GM12878 (cell line): ENCODE measurements at regions not wholly inside any gene's neighbourhood (a gene's known extent, or its start where the extent isn't known, plus 50 kb on each side); places are given as distances from the start of the nearest gene placed in this dataset.

Experiments used
- ATAC-seq: fragments of 200-7000 bp; cut with Tn5 transposase; 3 replicates; pipeline ENCODE4 v1.9.1; 2020; ENCODE audit warnings: mild to moderate bottlenecking, moderate library complexity
- BruUV-seq: library from RNA; stranded (reverse); fragments of 400-500 nt; replicated peaks from 2 replicates; lab custom pipeline; 2021; lab: Mats Ljungman, UMichigan
- CTCF ChIA-PET: fragments of 300-600 bp; sonication (Branson Sonifier 250); formaldehyde crosslinking; extraction: SDS; loops from one replicate; lab custom pipeline; 2021; ENCODE audit warnings: inconsistent platforms; lab: Yijun Ruan, JAX
- POLR2A ChIA-PET: fragments of 350-600 bp; formaldehyde crosslinking; extraction: SDS; loops from one replicate; lab custom pipeline; 2021; ENCODE audit warnings: inconsistent platforms; lab: Charles Lee
- RAD21 ChIA-PET: fragments of 300-600 bp; sonication (Branson Sonifier 250); formaldehyde crosslinking; loops from one replicate; lab custom pipeline; 2023; ENCODE audit warnings: antibody characterized with exemption; ENCODE audit not compliant: unreplicated experiment; lab: Charles Lee
- SMC1A ChIA-PET: fragments of 300-600 bp; sonication (Branson Sonifier 250); formaldehyde crosslinking; loops from one replicate; lab custom pipeline; 2023; ENCODE audit not compliant: unreplicated experiment, uncharacterized antibody; lab: Charles Lee
- DNase-seq: peaks from one replicate; pipeline ENCODE4 v3.0.0-alpha.2; 2011; ENCODE audit warnings: low read depth, low spot score
- FAIRE-seq: peaks from 3 replicates; lab custom pipeline; 2011; peaks lifted over from hg19 to GRCh38; lab: Jason Lieb, UNC
- H2AFZ ChIP-seq: 2 replicates; pipeline ENCODE4 v1.6.0; 2011; ENCODE audit warnings: low read depth, low read length, control low read depth; ENCODE audit not compliant: control insufficient read depth
- H3K27ac ChIP-seq: 2 replicates; pipeline ENCODE4 v1.5.1; 2011; ENCODE audit warnings: control low read depth; ENCODE audit not compliant: control insufficient read depth, insufficient read depth
- H3K27me3 ChIP-seq, 2 experiments: replicated peaks in 1 of 2; 2 replicates each; pipeline versions ENCODE4 v1.6.0 to v1.6.1; 2011; ENCODE audit warnings: low read length in 1 of 2; ENCODE audit not compliant: control insufficient read depth in 2 of 2, insufficient read depth in 2 of 2
- H3K36me3 ChIP-seq, 2 experiments: 2 replicates each; pipeline ENCODE4 v1.5.1; 2011; ENCODE audit warnings: low read length in 1 of 2; ENCODE audit not compliant: control insufficient read depth in 2 of 2, insufficient read depth in 2 of 2
- H3K4me1 ChIP-seq: 2 replicates; pipeline ENCODE4 v1.6.1; 2011; ENCODE audit warnings: mild to moderate bottlenecking, low read length, moderate library complexity, mixed read lengths; ENCODE audit not compliant: control insufficient read depth, insufficient read depth
- H3K4me2 ChIP-seq: 2 replicates; pipeline ENCODE4 v1.6.0; 2011; ENCODE audit warnings: control low read depth; ENCODE audit not compliant: control insufficient read depth, insufficient read depth
- H3K4me3 ChIP-seq: fragments of 200-600 bp; sonication (generic); 2 replicates; pipeline ENCODE4 v1.5.1; 2016
- H3K79me2 ChIP-seq: 2 replicates; pipeline ENCODE4 v1.6.0; 2011; ENCODE audit warnings: low read length; ENCODE audit not compliant: control insufficient read depth, insufficient read depth
- H3K9ac ChIP-seq: 2 replicates; pipeline ENCODE4 v1.8.0; 2011; ENCODE audit warnings: low read length, control low read depth, mixed read lengths; ENCODE audit not compliant: control insufficient read depth, insufficient read depth
- H3K9me3 ChIP-seq: replicated peaks from 3 replicates; pipeline ENCODE4 v1.5.1; 2011; ENCODE audit warnings: mild to moderate bottlenecking, low read length; ENCODE audit not compliant: control insufficient read depth, insufficient read depth
- H4K20me1 ChIP-seq: 2 replicates; pipeline ENCODE4 v1.6.0; 2011; ENCODE audit not compliant: control insufficient read depth, insufficient read depth
- BMI1 ChIP-seq: fragments of 450-650 bp; IDR thresholded peaks from 2 replicates; pipeline ENCODE4 v1.6.1; 2016; ENCODE audit warnings: mild to moderate bottlenecking, moderate library complexity, borderline replicate concordance
- ETV6 ChIP-seq, 2 experiments: fragments of 450-650 bp in 1 of 2; IDR thresholded peaks in 1 of 2; conservative IDR thresholded peaks in 1 of 2; 2 replicates each; pipeline ENCODE4 v1.6.1; 2014; ENCODE audit warnings: antibody characterized with exemption in 1 of 2, borderline replicate concordance in 1 of 2, low read depth in 1 of 2, mild to moderate bottlenecking in 1 of 2, moderate library complexity in 1 of 2
- FOXM1 ChIP-seq: IDR thresholded peaks from 2 replicates; pipeline ENCODE4 v1.6.1; 2012; ENCODE audit warnings: low read depth, mild to moderate bottlenecking, inconsistent platforms, low read length, moderate library complexity
- HDAC2 ChIP-seq: fragments of 200-600 bp; sonication (generic); IDR thresholded peaks from 2 replicates; pipeline ENCODE4 v1.6.1; 2017
- HDGF ChIP-seq: fragments of 450-650 bp; IDR thresholded peaks from 2 replicates; pipeline ENCODE4 v1.6.1; 2016; ENCODE audit warnings: antibody characterized with exemption
- JUND ChIP-seq: IDR thresholded peaks from 2 replicates; pipeline ENCODE4 v1.6.1; 2012; ENCODE audit warnings: low read depth, mild to moderate bottlenecking, low read length, improper control_type of control experiment, moderate library complexity
- MTA2 ChIP-seq: fragments of 450-650 bp; IDR thresholded peaks from 2 replicates; pipeline ENCODE4 v1.6.1; 2016; ENCODE audit warnings: low read depth, mild to moderate bottlenecking, moderate library complexity
- NFIC ChIP-seq: IDR thresholded peaks from 2 replicates; pipeline ENCODE4 v1.6.1; 2012; ENCODE audit warnings: low read depth, mild to moderate bottlenecking, inconsistent platforms, low read length, moderate library complexity
- NFXL1 ChIP-seq: fragments of 450-650 bp; IDR thresholded peaks from 2 replicates; pipeline ENCODE4 v1.6.1; 2017; ENCODE audit warnings: antibody characterized with exemption, mild to moderate bottlenecking, borderline replicate concordance
- NR2C2 ChIP-seq: IDR thresholded peaks from 2 replicates; pipeline ENCODE4 v1.6.1; 2011; ENCODE audit warnings: borderline replicate concordance, low read depth; ENCODE audit not compliant: control insufficient read depth, insufficient read length
- POLR2A ChIP-seq: IDR thresholded peaks from 2 replicates; pipeline ENCODE4 v1.6.1; 2011; ENCODE audit warnings: low read depth, mild to moderate bottlenecking, low read length
- POLR2AphosphoS2 ChIP-seq: IDR thresholded peaks from 2 replicates; pipeline ENCODE4 v1.6.1; 2011; ENCODE audit warnings: low read depth, mild to moderate bottlenecking, low read length, improper control_type of control experiment, moderate library complexity
- RCOR1 ChIP-seq: conservative IDR thresholded peaks from 2 replicates; pipeline ENCODE4 v1.6.1; 2012; ENCODE audit warnings: low read depth, low read length, improper control_type of control experiment
- SP1 ChIP-seq: IDR thresholded peaks from one replicate; pipeline ENCODE4 v1.6.1; 2011; ENCODE audit warnings: low read depth, low read length
- TBL1XR1 ChIP-seq: IDR thresholded peaks from 2 replicates; pipeline ENCODE4 v1.6.1; 2012; ENCODE audit warnings: low read depth, low read length, improper control_type of control experiment
- TCF3 ChIP-seq: IDR thresholded peaks from 2 replicates; pipeline ENCODE4 v1.6.1; 2012; ENCODE audit warnings: low read depth, mild to moderate bottlenecking, low read length, borderline replicate concordance; ENCODE audit not compliant: insufficient read depth
- ZNF207 ChIP-seq: fragments of 450-650 bp; IDR thresholded peaks from 2 replicates; pipeline ENCODE4 v1.6.1; 2014; ENCODE audit warnings: antibody characterized with exemption, mild to moderate bottlenecking, borderline replicate concordance
- ZNF384 ChIP-seq: IDR thresholded peaks from 2 replicates; pipeline ENCODE4 v1.6.1; 2012; ENCODE audit warnings: low read depth, mild to moderate bottlenecking, low read length, improper control_type of control experiment, borderline replicate concordance
- ZNF687 ChIP-seq: fragments of 450-650 bp; IDR thresholded peaks from 2 replicates; pipeline ENCODE4 v1.6.1; 2017; ENCODE audit warnings: mild to moderate bottlenecking, moderate library complexity
- ZZZ3 ChIP-seq: IDR thresholded peaks from 2 replicates; pipeline ENCODE4 v1.6.1; 2011; ENCODE audit warnings: low read depth; ENCODE audit not compliant: control insufficient read depth, insufficient read length
- WGBS: methylation state at CpG from one replicate; pipeline ENCODE4 v1.1.6; 2016; ENCODE audit warnings: low lambda C conversion rate; ENCODE audit not compliant: insufficient replicate concordance, insufficient coverage; ENCODE audit errors: missing lambda C conversion rate; 5-methylcytosine and 5-hydroxymethylcytosine counted together
- in situ Hi-C: fragments of 300-500 bp; cut with MboI; formaldehyde crosslinking; loops from 9 replicates; pipeline ENCODE4 v1.14.3; 2018; ENCODE audit warnings: mixed read lengths
- intact Hi-C: fragments of 100-400 bp; cut with micrococcal nuclease; formaldehyde crosslinking; loops from one replicate; pipeline ENCODE4 v1.14.2; 2022; ENCODE audit not compliant: unreplicated experiment

DNA sequence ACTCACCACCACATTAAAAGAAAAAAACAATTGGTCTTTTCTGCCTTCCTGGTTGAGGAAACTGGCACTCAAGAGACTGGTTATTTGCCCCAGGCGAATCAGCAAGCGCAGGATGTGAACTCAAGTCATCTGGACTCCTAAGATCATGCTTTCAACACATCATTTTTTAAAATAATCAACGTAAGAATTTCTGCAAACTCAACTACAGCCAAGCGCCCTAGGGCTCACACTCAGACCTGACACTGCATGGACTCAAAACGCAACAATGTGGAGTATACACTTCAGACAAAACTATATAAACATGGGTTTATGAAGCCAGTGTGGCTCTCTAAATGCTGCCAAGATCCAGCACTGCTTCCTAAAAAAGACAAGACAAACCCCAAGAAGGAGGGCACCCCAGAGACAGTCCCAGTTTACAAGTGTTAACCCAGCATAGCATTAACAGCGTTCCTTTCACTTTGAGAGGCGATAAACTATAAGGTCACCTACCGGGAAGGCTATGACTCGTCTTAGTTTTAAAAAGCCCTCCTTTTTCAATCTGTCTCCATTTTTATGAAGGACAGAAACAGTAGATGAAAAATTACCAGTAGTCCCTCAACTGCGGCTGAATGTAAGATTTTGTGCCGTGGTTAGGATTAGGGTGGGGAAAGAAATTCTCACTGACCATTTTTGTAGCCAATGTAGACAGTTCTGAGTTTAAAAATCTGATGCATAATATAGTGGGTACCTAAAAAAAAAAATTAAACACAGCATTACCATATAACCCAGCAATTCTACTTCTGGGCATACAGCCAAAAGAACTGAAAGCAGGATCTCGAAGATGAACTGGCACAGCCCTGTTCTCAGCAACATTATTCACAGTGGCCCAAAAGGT lies 54.8 kb downstream of the SIPA1L2 start:
- no TSS peak for BruUV-seq
- no peaks in the 10 kb centered on the region for H3K4me1 ChIP-seq
- H3K9ac ChIP-seq: no peak overlapping the region
- H3K4me2 ChIP-seq: no peak overlapping the region
- no peaks in the 10 kb centered on the region for H3K79me2 ChIP-seq
- SMC1A ChIA-PET: no interaction called here
- no peak overlapping the region for H3K4me3 ChIP-seq
- no peak for TF ChIP-seq ZNF687
- no peak for TF ChIP-seq NFXL1
- no peak for TF ChIP-seq NFIC
- TF ChIP-seq HDGF: no peak
- TF ChIP-seq ETV6 (conservative IDR thresholded peaks at IDR 0.05 in 1 of 2, IDR thresholded peaks at IDR 0.05 in 1 of 2; ENCODE audit: borderline replicate concordance in 1 of 2, low read depth in 1 of 2): no peak
- no peak for TF ChIP-seq SP1
- no peak for TF ChIP-seq JUND
- no peak for TF ChIP-seq BMI1
- TF ChIP-seq FOXM1: no peak
- no peak for TF ChIP-seq POLR2A
- TF ChIP-seq NR2C2: no peak
- no peak for TF ChIP-seq TBL1XR1
- no peak for TF ChIP-seq HDAC2
- no peak for TF ChIP-seq TCF3
- no peak for TF ChIP-seq ZNF207
- no peak for TF ChIP-seq POLR2AphosphoS2
- TF ChIP-seq MTA2: no peak
- TF ChIP-seq ZNF384: no peak
- TF ChIP-seq ZZZ3: no peak
- TF ChIP-seq RCOR1: no peak
- no peak overlapping the region for H2AFZ ChIP-seq
- intact Hi-C loops (no loop called here), in situ Hi-C loops (no loop called here)
- no peaks in the 10 kb centered on the region for H3K36me3 ChIP-seq
- ATAC-seq: no peak
- no peak overlapping the region for H3K27ac ChIP-seq
- no peaks in the 10 kb centered on the region for H4K20me1 ChIP-seq
- CTCF ChIA-PET: no interaction called here
- no peaks in the 10 kb centered on the region for H3K27me3 ChIP-seq
- POLR2A ChIA-PET: no interaction called here
- 53% methylated on average over 12 of the region's 12 CpGs for WGBS
- RAD21 ChIA-PET: no interaction called here
- no peak for FAIRE-seq
- DNase-seq: no peak
- H3K9me3 ChIP-seq: no peaks in the 10 kb centered on the region
